ENCODE measurements at regions not wholly inside any gene's neighbourhood (a gene's known extent, or its start where the extent isn't known, plus 50 kb on each side); places are given as distances from the start of the nearest gene placed in this dataset.

GRCh38 chr1:34270181-34270580 is 93.5 kb downstream of the C1orf94 start:
- TF ChIP-seq POLR2A (IDR thresholded peaks at IDR 0.05), result no peak
- no peak for TF ChIP-seq CTCF (IDR thresholded peaks at IDR 0.05)
- no peak for TF ChIP-seq EP300 (IDR thresholded peaks at IDR 0.05)
